CD8-positive, alpha-beta memory T cell (primary cell): ENCODE measurements at regions not wholly inside any gene's neighbourhood (a gene's known extent, or its start where the extent isn't known, plus 50 kb on each side); places are given as distances from the start of the nearest gene placed in this dataset.

Experiments
- CTCF ChIA-PET: fragments of 350-600 bp; sonication (Branson Sonifier 250); formaldehyde crosslinking; loops from one replicate; lab custom pipeline; 2021; ENCODE audit warnings: antibody characterized with exemption; lab: Charles Lee
- POLR2A ChIA-PET: fragments of 350-600 bp; sonication (Branson Sonifier 250); formaldehyde crosslinking; loops from one replicate; lab custom pipeline; 2021; ENCODE audit warnings: antibody characterized with exemption; lab: Charles Lee
- DNase-seq, 5 donors: peaks; one replicate each; pipeline versions ENCODE4 v3.0.0 to v3.0.0-alpha.2; 2020 to 2022; ENCODE audit warnings: mixed read lengths in 1 of 5
- H3K27ac ChIP-seq: one replicate; pipeline ENCODE4 v1.7.0; 2013; ENCODE audit warnings: low read depth, mild to moderate bottlenecking, low read length, moderate library complexity
- H3K27me3 ChIP-seq: 2 replicates; pipeline ENCODE4 v1.7.0; 2013; ENCODE audit warnings: low read length, mild to moderate bottlenecking; ENCODE audit not compliant: insufficient read depth, poor library complexity, severe bottlenecking
- H3K36me3 ChIP-seq: 2 replicates; pipeline ENCODE4 v1.7.0; 2013; ENCODE audit warnings: mild to moderate bottlenecking, low read length, moderate library complexity; ENCODE audit not compliant: insufficient read depth
- H3K4me1 ChIP-seq: 2 replicates; pipeline ENCODE4 v1.7.0; 2013; ENCODE audit warnings: mild to moderate bottlenecking, low read length, moderate library complexity; ENCODE audit not compliant: insufficient read depth
- H3K4me3 ChIP-seq: 2 replicates; pipeline ENCODE4 v1.7.0; 2013; ENCODE audit warnings: mild to moderate bottlenecking, low read length
- H3K9me3 ChIP-seq: 2 replicates; pipeline ENCODE4 v1.7.0; 2013; ENCODE audit warnings: mild to moderate bottlenecking, low read length
- H3K27ac Mint-ChIP-seq, 8 donors: one replicate each; pipeline ENCODE4 v1.8.0; 2020 to 2021; ENCODE audit warnings: mixed read lengths in 8 of 8, mild to moderate bottlenecking in 6 of 8, inconsistent platforms in 3 of 8, moderate library complexity in 3 of 8
- H3K27me3 Mint-ChIP-seq, 2 donors: one replicate each; pipeline ENCODE4 v1.8.0; 2020 to 2021; ENCODE audit warnings: mixed read lengths in 2 of 2, mild to moderate bottlenecking in 1 of 2, moderate library complexity in 1 of 2
- H3K36me3 Mint-ChIP-seq, 3 donors: one replicate each; pipeline ENCODE4 v1.8.0; 2020 to 2021; ENCODE audit warnings: mixed read lengths in 3 of 3, inconsistent platforms in 1 of 3, mild to moderate bottlenecking in 1 of 3
- H3K4me1 Mint-ChIP-seq, 3 donors: one replicate each; pipeline ENCODE4 v1.8.0; 2020 to 2021; ENCODE audit warnings: mixed read lengths in 3 of 3, inconsistent platforms in 1 of 3, mild to moderate bottlenecking in 1 of 3
- H3K4me3 Mint-ChIP-seq, 7 donors: one replicate each; pipeline ENCODE4 v1.8.0; 2020 to 2021; ENCODE audit warnings: mixed read lengths in 7 of 7, mild to moderate bottlenecking in 6 of 7, moderate library complexity in 4 of 7, inconsistent platforms in 2 of 7
- H3K9me3 Mint-ChIP-seq, 5 donors: one replicate each; pipeline ENCODE4 v1.8.0; 2020 to 2022; ENCODE audit warnings: mixed read lengths in 5 of 5, mild to moderate bottlenecking in 3 of 5, moderate library complexity in 2 of 5, inconsistent platforms in 1 of 5

DNA sequence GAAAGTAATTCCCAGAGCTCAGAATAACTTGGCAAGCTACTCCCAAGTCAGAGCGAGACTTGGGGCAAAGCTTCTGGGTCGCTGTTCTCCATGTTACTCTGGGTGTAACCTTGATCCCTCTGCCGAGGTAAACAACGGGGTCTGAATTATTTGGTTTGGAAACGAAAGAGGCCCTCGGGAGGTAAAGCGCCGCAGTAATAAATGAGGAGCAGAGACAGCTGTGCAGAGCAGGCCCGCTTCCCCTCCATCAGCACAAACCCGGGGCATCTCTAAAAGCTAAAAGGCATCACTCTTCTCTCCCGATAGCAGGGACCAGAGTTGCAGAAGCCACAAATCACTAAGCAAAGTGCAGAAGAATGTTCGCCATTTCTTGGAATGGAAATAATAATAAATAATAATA, 561.5 kb downstream of the BCOR start:
- Mint-ChIP-seq H3K4me1 (no peaks in the 10 kb centered on the region), H3K27ac (no peak overlapping the region), H3K27me3 (peaks cover 30 to 32% of the 10 kb centered on the region in 2 donors), H3K9me3 (no peaks in the 10 kb centered on the region), H3K36me3 (peaks cover 0 to 3% (median 0%) of the 10 kb centered on the region in 3 donors), H3K4me3 (no peak overlapping the region)
- no peaks in the 10 kb centered on the region for H3K9me3 ChIP-seq
- H3K4me3 ChIP-seq = no peak overlapping the region
- no peaks in the 10 kb centered on the region for H3K27me3 ChIP-seq
- DNase-seq = no peak
- no peak overlapping the region for H3K27ac ChIP-seq
- CTCF ChIA-PET = no interaction called here
- POLR2A ChIA-PET = interaction anchor here (0.6 kb wide), 1 partner anchor 577 kb away, joined by 5 read pairs; no protein-coding TSS in a partner anchor
- H3K4me1 ChIP-seq = no peaks in the 10 kb centered on the region
- H3K36me3 ChIP-seq = no peaks in the 10 kb centered on the region

DNA sequence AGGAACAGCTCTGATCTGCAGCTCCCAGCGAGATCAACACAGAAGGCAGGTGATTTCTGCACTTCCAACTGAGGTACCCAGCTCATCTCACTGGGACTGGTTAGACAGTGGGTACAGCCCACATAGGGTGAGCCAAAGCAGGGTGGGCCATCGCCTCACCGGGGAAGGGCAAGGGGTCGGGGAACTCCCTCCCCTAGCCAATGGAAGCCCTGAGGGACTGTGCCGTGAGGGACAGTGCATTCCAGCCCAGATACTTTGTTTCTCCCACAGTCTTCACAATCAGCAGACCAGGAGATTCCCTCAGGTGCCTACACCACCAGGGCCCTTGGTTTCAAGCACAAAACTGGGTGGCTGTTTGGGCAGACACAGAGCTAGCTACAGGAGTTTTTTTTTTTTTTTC, 555.9 kb downstream of the BCOR start:
- Mint-ChIP-seq H3K9me3 (peaks cover 0 to 15% (median 9%) of the 10 kb centered on the region in 5 donors), H3K27me3 (peaks cover 19 to 28% of the 10 kb centered on the region in 2 donors), H3K4me1 (no peaks in the 10 kb centered on the region), H3K4me3 (no peak overlapping the region), H3K27ac (no peak overlapping the region), H3K36me3 (no peaks in the 10 kb centered on the region)
- Histone ChIP-seq H3K9me3 (no peaks in the 10 kb centered on the region), H3K27ac (no peak overlapping the region), H3K4me1 (no peaks in the 10 kb centered on the region), H3K36me3 (no peaks in the 10 kb centered on the region), H3K4me3 (no peak overlapping the region), H3K27me3 (no peaks in the 10 kb centered on the region)
- ChIA-PET CTCF (no interaction called here), POLR2A (no interaction called here)
- DNase-seq = no peak

DNA sequence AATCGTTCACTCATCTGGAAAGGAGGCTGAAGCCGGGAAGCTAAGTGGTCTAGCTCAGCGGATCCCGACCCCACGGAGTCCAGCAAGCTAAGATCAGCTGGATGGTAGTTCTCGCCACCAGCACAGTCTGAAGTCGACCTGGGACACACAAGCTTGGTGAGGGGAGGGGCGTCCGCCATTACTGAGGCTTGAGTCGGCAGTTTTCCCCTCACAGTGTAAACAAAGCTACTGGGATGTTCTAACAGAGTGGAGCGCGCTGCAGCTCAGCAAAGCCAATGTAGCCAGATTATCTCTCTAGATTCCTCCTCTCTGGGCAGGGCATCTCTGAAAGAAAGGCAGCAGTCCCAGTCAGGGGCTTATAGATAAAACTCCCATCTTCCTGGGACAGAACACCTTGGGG, 555.4 kb downstream of the BCOR start:
- CTCF ChIA-PET = no interaction called here
- Histone ChIP-seq H3K9me3 (no peaks in the 10 kb centered on the region), H3K4me1 (no peaks in the 10 kb centered on the region), H3K4me3 (no peak overlapping the region), H3K27me3 (no peaks in the 10 kb centered on the region), H3K27ac (no peak overlapping the region), H3K36me3 (no peaks in the 10 kb centered on the region)
- no peak for DNase-seq
- peaks cover 0 to 15% (median 9%) of the 10 kb centered on the region in 5 donors for H3K9me3 Mint-ChIP-seq
- H3K36me3 Mint-ChIP-seq = no peaks in the 10 kb centered on the region
- no peaks in the 10 kb centered on the region for H3K4me1 Mint-ChIP-seq
- H3K27ac Mint-ChIP-seq = no peak overlapping the region
- POLR2A ChIA-PET = no interaction called here
- H3K27me3 Mint-ChIP-seq = peaks cover 17 to 25% of the 10 kb centered on the region in 2 donors
- H3K4me3 Mint-ChIP-seq = no peak overlapping the region

DNA sequence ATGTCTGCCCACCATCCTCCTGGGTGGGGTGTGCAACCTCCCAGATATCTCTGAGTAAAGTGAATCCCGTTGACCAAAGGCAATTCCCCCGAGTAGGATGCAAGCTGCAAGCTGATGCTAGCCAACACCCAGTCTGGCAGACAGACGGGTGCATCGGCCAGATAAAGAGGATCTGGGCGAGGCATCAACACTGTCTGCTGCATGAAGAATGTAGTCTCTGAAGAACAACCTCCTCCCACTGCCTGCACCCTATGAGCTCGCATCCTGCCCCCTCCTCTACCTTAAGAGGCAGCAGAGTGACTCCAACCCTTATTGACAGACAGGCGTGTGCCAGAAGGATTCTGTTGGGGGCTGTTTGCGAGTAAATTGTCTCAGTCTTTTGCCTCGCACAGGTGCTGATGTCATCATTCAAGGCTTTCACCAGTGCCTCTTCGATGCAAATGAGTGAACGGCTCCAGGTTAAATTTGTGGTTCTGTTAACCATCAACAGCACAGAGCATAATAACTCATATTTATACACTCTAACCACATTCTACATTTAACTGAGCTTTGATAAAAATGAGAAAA, 546.9 kb downstream of the BCOR start:
- Mint-ChIP-seq H3K4me3 (no peak overlapping the region), H3K27ac (no peak overlapping the region), H3K36me3 (no peaks in the 10 kb centered on the region), H3K4me1 (no peaks in the 10 kb centered on the region), H3K9me3 (peaks cover 0 to 13% (median 8%) of the 10 kb centered on the region in 5 donors), H3K27me3 (peaks cover 3 to 17% of the 10 kb centered on the region in 2 donors)
- no peaks in the 10 kb centered on the region for H3K36me3 ChIP-seq
- H3K27ac ChIP-seq = no peak overlapping the region
- no peak overlapping the region for H3K4me3 ChIP-seq
- POLR2A ChIA-PET = no interaction called here
- H3K4me1 ChIP-seq = no peaks in the 10 kb centered on the region
- no peaks in the 10 kb centered on the region for H3K9me3 ChIP-seq
- no peak for DNase-seq
- no peaks in the 10 kb centered on the region for H3K27me3 ChIP-seq
- CTCF ChIA-PET = no interaction called here

DNA sequence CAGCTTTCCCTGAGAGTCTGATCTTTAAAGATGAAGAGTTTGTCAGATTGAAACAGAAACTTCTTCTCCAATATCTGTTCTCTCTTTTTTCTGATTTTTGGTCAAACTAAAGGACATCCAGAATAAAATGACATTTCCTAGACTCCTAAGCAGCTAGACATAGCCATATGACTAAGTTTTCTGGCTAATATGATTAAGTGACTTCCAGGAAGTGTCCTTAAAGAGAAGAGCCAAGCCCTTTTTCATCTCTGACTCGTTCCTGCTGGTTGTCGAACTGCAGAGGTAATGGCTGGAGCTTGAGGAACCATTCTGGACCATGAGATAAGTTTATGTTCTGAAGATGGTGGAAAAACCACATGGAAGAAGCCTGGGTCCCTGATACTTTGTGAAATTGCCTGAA, 546.0 kb downstream of the BCOR start:
- no peak overlapping the region for H3K4me3 Mint-ChIP-seq
- H3K9me3 Mint-ChIP-seq = peaks cover 0 to 13% (median 8%) of the 10 kb centered on the region in 5 donors
- H3K4me1 Mint-ChIP-seq = no peaks in the 10 kb centered on the region
- no peak overlapping the region for H3K27ac ChIP-seq
- ChIA-PET CTCF (no interaction called here), POLR2A (no interaction called here)
- H3K9me3 ChIP-seq = no peaks in the 10 kb centered on the region
- no peaks in the 10 kb centered on the region for H3K4me1 ChIP-seq
- no peaks in the 10 kb centered on the region for H3K27me3 ChIP-seq
- H3K27me3 Mint-ChIP-seq = peaks cover 3 to 15% of the 10 kb centered on the region in 2 donors
- no peaks in the 10 kb centered on the region for H3K36me3 Mint-ChIP-seq
- DNase-seq = no peak
- no peaks in the 10 kb centered on the region for H3K36me3 ChIP-seq
- no peak overlapping the region for H3K27ac Mint-ChIP-seq
- no peak overlapping the region for H3K4me3 ChIP-seq

DNA sequence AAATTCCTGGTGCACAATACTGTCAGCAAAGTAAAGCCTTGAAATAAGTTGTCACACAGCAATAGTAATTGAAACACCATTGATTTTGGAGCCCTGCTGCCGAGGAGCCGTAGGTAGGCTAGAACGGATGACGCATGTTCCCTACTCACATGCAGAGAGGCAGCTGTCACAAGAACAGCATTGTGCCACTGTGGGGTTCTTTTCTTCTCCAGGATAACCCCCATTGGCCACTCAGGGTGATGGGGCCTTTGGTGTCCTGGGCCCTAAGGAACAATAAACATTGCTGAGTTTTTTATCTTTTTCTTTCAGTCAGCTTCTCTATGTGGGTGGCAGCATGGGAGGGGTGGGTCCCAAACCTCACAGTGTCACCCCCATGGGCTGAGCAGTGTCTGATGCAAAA, 542.3 kb downstream of the BCOR start:
- H3K27ac Mint-ChIP-seq = no peak overlapping the region
- CTCF ChIA-PET = no interaction called here
- Histone ChIP-seq H3K27ac (no peak overlapping the region), H3K4me1 (no peaks in the 10 kb centered on the region), H3K9me3 (no peaks in the 10 kb centered on the region), H3K4me3 (no peak overlapping the region), H3K36me3 (no peaks in the 10 kb centered on the region), H3K27me3 (no peaks in the 10 kb centered on the region)
- no peaks in the 10 kb centered on the region for H3K36me3 Mint-ChIP-seq
- H3K4me3 Mint-ChIP-seq = no peak overlapping the region
- peaks cover 0 to 8% (median 3%) of the 10 kb centered on the region in 5 donors for H3K9me3 Mint-ChIP-seq
- H3K4me1 Mint-ChIP-seq = no peaks in the 10 kb centered on the region
- peaks cover 3 to 18% of the 10 kb centered on the region in 2 donors for H3K27me3 Mint-ChIP-seq
- no peak for DNase-seq
- POLR2A ChIA-PET = no interaction called here

DNA sequence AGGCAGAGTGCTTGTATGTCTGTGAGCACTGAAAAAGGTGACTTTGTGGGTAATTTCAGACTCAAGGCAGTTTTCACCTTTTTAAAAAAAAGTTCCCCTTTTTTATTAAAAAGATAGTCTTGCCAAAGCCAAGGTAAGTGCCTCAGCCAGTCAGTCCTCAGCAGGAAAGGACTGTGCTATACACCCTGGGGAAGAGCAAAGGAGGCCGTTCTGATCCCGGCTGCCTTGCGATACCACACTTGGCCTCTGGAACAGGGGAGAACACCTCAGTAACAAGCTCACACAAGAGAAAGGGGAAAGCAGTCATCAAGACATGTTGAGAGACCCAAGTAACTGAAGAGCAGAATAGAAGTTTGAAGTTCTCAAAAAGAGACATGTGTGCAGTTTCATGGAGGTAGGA, 541.7 kb downstream of the BCOR start:
- no peaks in the 10 kb centered on the region for H3K27me3 ChIP-seq
- no peaks in the 10 kb centered on the region for H3K36me3 Mint-ChIP-seq
- POLR2A ChIA-PET = no interaction called here
- no peak overlapping the region for H3K4me3 Mint-ChIP-seq
- no peaks in the 10 kb centered on the region for H3K9me3 ChIP-seq
- CTCF ChIA-PET = no interaction called here
- H3K36me3 ChIP-seq = no peaks in the 10 kb centered on the region
- H3K4me3 ChIP-seq = no peak overlapping the region
- no peaks in the 10 kb centered on the region for H3K4me1 ChIP-seq
- H3K9me3 Mint-ChIP-seq = peaks cover 0 to 8% (median 3%) of the 10 kb centered on the region in 5 donors
- H3K27me3 Mint-ChIP-seq = peaks cover 3 to 18% of the 10 kb centered on the region in 2 donors
- H3K27ac Mint-ChIP-seq = no peak overlapping the region
- H3K4me1 Mint-ChIP-seq = no peaks in the 10 kb centered on the region
- DNase-seq = no peak
- no peak overlapping the region for H3K27ac ChIP-seq

DNA sequence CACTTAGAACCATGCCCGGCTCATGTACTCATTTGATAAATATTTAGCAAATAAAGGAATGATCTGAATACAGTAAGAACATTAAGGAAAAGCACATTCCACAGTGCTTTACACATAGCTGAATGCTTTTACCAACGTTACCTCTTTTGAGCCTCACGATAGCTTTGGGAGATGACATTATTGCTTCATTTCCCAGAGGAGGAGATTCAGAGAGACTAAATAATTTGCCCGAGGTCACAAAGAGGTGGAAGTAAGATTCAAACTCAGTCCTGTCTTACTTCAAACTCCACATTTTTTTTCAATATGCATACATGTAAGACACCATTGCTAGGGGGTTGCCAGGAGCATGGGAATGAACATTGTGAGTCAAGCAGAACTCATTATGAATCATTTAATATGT, 538.5 kb downstream of the BCOR start:
- H3K36me3 Mint-ChIP-seq = no peaks in the 10 kb centered on the region
- Histone ChIP-seq H3K27ac (no peak overlapping the region), H3K27me3 (no peaks in the 10 kb centered on the region), H3K9me3 (no peaks in the 10 kb centered on the region), H3K36me3 (no peaks in the 10 kb centered on the region), H3K4me3 (no peak overlapping the region), H3K4me1 (no peaks in the 10 kb centered on the region)
- H3K9me3 Mint-ChIP-seq = peaks cover 0 to under 1% (median 0%) of the 10 kb centered on the region in 5 donors
- H3K27ac Mint-ChIP-seq = peak overlapping the region in 1 of 8 donors; percentile 75
- H3K4me1 Mint-ChIP-seq = no peaks in the 10 kb centered on the region
- ChIA-PET CTCF (no interaction called here), POLR2A (no interaction called here)
- peaks cover 0 to 9% of the 10 kb centered on the region in 2 donors for H3K27me3 Mint-ChIP-seq
- no peak overlapping the region for H3K4me3 Mint-ChIP-seq
- no peak for DNase-seq
